OCI-LY3 (cell line): ENCODE measurements at regions not wholly inside any gene's neighbourhood (a gene's known extent, or its start where the extent isn't known, plus 50 kb on each side); places are given as distances from the start of the nearest gene placed in this dataset.

Experiments used
- H2AFZ ChIP-seq: fragments of 200-600, 300-600 bp; shearing (Covaris generic); 2 replicates; pipeline ENCODE4 v1.6.0; 2014; ENCODE audit warnings: antibody characterized with exemption, low read depth, low read length
- H3K27ac ChIP-seq: fragments of 200-600, 300-600 bp; sonication (generic); 2 replicates; pipeline ENCODE4 v1.5.1; 2014; ENCODE audit warnings: mild to moderate bottlenecking, low read length, moderate library complexity, mixed read lengths
- H3K27me3 ChIP-seq: fragments of 200-600, 300-600 bp; sonication (generic); 2 replicates; pipeline ENCODE4 v1.6.1; 2014; ENCODE audit warnings: low read depth, low read length, mixed read lengths
- H3K36me3 ChIP-seq: fragments of 200-600, 300-600 bp; sonication (generic); replicated peaks from 2 replicates; pipeline ENCODE3; 2014; ENCODE audit warnings: low read depth, low read length, mixed read lengths
- H3K4me1 ChIP-seq: fragments of 300-600, 200-600 bp; sonication (generic); 2 replicates; pipeline ENCODE4 v1.6.1; 2014; ENCODE audit warnings: low read length, mixed read lengths
- H3K4me2 ChIP-seq: fragments of 200-600, 300-600 bp; sonication (generic); 2 replicates; pipeline ENCODE4 v1.6.1; 2014; ENCODE audit warnings: low read length, mixed read lengths
- H3K4me3 ChIP-seq: fragments of 300-600, 200-600 bp; sonication (generic); 2 replicates; pipeline ENCODE4 v1.5.1; 2014; ENCODE audit warnings: antibody characterized with exemption, mild to moderate bottlenecking, low read length, moderate library complexity
- H3K79me2 ChIP-seq: fragments of 300-600, 200-600 bp; shearing (Covaris generic); 2 replicates; pipeline ENCODE4 v1.6.1; 2014; ENCODE audit warnings: mild to moderate bottlenecking, low read length, mixed read lengths
- H3K9ac ChIP-seq: fragments of 300-600, 200-600 bp; shearing (Covaris generic); 2 replicates; pipeline ENCODE4 v1.6.0; 2014; ENCODE audit warnings: mild to moderate bottlenecking, low read length, moderate library complexity
- H3K9me3 ChIP-seq: fragments of 200-600, 300-600 bp; shearing (Covaris generic); 2 replicates; pipeline ENCODE4 v1.6.1; 2014; ENCODE audit warnings: low read length, mixed read lengths; ENCODE audit not compliant: insufficient read depth
- H4K20me1 ChIP-seq: fragments of 200-600, 300-600 bp; sonication (generic); 2 replicates; pipeline ENCODE4 v1.6.1; 2016; ENCODE audit warnings: low read length, mixed read lengths; ENCODE audit not compliant: insufficient read depth
- CTCF ChIP-seq: fragments of 200-600, 300-600 bp; sonication (generic); IDR thresholded peaks from 2 replicates; pipeline ENCODE4 v1.5.1; 2014; ENCODE audit warnings: antibody characterized with exemption, low read length, low read depth
- EZH2phosphoT487 ChIP-seq: fragments of 200-600 bp; shearing (Covaris generic); IDR thresholded peaks from 2 replicates; pipeline ENCODE4 v1.6.1; 2018; ENCODE audit warnings: antibody characterized with exemption, mixed run types, low read depth

- TF ChIP-seq EZH2phosphoT487: no peak
- TF ChIP-seq CTCF: no peak
- no peak overlapping the region for H2AFZ ChIP-seq
- H3K4me2 ChIP-seq: no peak overlapping the region
Observed at GRCh38 chr6:154653385-154653784, 79.8 kb upstream of the SCAF8 start.

GRCh38 chr6:154653853-154654252 lies 79.4 kb upstream of the SCAF8 start:
- TF ChIP-seq CTCF: no peak
- TF ChIP-seq EZH2phosphoT487: no peak

More at GRCh38 chr6:154653385-154653784, 79.8 kb upstream of the SCAF8 start:
- Histone ChIP-seq H3K4me3 (no peak overlapping the region), H4K20me1 (no peaks in the 10 kb centered on the region), H3K79me2 (no peaks in the 10 kb centered on the region), H3K9me3 (no peaks in the 10 kb centered on the region), H3K27ac (no peak overlapping the region), H3K9ac (no peak overlapping the region), H3K4me1 (peaks cover 5% of the 10 kb centered on the region; the same call in 1 of the 2 replicates), H3K27me3 (no peaks in the 10 kb centered on the region), H3K36me3 (no peaks in the 10 kb centered on the region)

GRCh38 chr6:154656660-154657059 lies 76.6 kb upstream of the SCAF8 start:
- Histone ChIP-seq H2AFZ (no peak overlapping the region), H3K4me2 (no peak overlapping the region), H3K4me1 (no peaks in the 10 kb centered on the region), H3K27me3 (no peaks in the 10 kb centered on the region), H3K36me3 (no peaks in the 10 kb centered on the region), H3K9me3 (no peaks in the 10 kb centered on the region), H4K20me1 (no peaks in the 10 kb centered on the region), H3K9ac (no peak overlapping the region), H3K27ac (no peak overlapping the region), H3K79me2 (no peaks in the 10 kb centered on the region), H3K4me3 (no peak overlapping the region)
- TF ChIP-seq EZH2phosphoT487 (no peak), CTCF (no peak)

More at GRCh38 chr6:154653853-154654252, 79.4 kb upstream of the SCAF8 start:
- Histone ChIP-seq H3K79me2 (no peaks in the 10 kb centered on the region), H3K9me3 (no peaks in the 10 kb centered on the region), H3K4me2 (no peak overlapping the region), H3K27ac (no peak overlapping the region), H3K9ac (no peak overlapping the region), H3K4me1 (peaks cover 5% of the 10 kb centered on the region; the same call in 1 of the 2 replicates), H3K27me3 (no peaks in the 10 kb centered on the region), H3K36me3 (no peaks in the 10 kb centered on the region), H4K20me1 (no peaks in the 10 kb centered on the region), H2AFZ (no peak overlapping the region), H3K4me3 (no peak overlapping the region)

GRCh38 chr6:154661768-154662167 lies 71.4 kb upstream of the SCAF8 start:
- no peak overlapping the region for H3K9ac ChIP-seq
- H3K36me3 ChIP-seq: no peaks in the 10 kb centered on the region
- no peak overlapping the region for H3K4me2 ChIP-seq
- H3K4me1 ChIP-seq: no peaks in the 10 kb centered on the region
- H4K20me1 ChIP-seq: no peaks in the 10 kb centered on the region
- TF ChIP-seq CTCF (no peak), EZH2phosphoT487 (no peak)
- no peak overlapping the region for H3K4me3 ChIP-seq
- no peaks in the 10 kb centered on the region for H3K27me3 ChIP-seq
- no peaks in the 10 kb centered on the region for H3K79me2 ChIP-seq
- no peak overlapping the region for H2AFZ ChIP-seq
- no peaks in the 10 kb centered on the region for H3K9me3 ChIP-seq
- no peak overlapping the region for H3K27ac ChIP-seq
